Hematopoietic multipotent progenitor cell (in vitro differentiated cells): ENCODE measurements at regions not wholly inside any gene's neighbourhood (a gene's known extent, or its start where the extent isn't known, plus 50 kb on each side); places are given as distances from the start of the nearest gene placed in this dataset.
A peak's percentile ranks its signal among the peaks of the same experiment; 100 is the strongest.
"Not testable (repeated sequence)": the region's sequence is repeated elsewhere in the genome, so short reads cannot be mapped to it uniquely, and the experiment has no call there.

ENCODE experiments used
- DNase-seq, 3 donors: peaks; one replicate each; pipeline ENCODE4 v3.0.0-alpha.2; 2011 to 2015; ENCODE audit warnings: low read depth in 2 of 3, low spot score in 2 of 3

DNA sequence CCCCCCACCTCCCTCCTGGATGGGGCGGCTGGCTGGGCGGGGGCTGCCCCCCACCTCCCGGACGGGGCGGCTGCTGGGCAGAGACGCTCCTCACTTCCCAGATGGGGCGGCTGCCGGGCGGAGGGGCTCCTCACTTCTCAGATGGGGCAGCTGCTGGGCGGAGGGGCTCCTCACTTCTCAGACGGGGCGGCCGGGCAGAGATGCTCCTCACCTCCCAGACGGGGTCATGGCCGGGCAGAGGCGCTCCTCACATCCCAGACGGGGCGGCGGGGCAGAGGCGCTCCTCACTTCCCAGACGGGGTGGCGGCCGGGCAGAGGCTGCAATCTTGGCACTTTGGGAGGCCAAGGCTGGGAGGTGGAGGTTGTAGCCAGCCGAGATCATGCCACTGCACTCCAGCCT lies 280.8 kb downstream of the SOCS6 start:
- not testable (repeated sequence) for DNase-seq

- DNase-seq = no peak
Observed at GRCh38 chr18:70559446-70559845, 270.6 kb downstream of the SOCS6 start.

GRCh38 chr18:70558371-70558770 lies 269.5 kb downstream of the SOCS6 start:
- DNase-seq = no peak

GRCh38 chr18:70554854-70555445 lies 266.1 kb downstream of the SOCS6 start:
- no peak for DNase-seq

GRCh38 chr18:70553936-70554260 lies 265.1 kb downstream of the SOCS6 start:
- no peak for DNase-seq

DNA sequence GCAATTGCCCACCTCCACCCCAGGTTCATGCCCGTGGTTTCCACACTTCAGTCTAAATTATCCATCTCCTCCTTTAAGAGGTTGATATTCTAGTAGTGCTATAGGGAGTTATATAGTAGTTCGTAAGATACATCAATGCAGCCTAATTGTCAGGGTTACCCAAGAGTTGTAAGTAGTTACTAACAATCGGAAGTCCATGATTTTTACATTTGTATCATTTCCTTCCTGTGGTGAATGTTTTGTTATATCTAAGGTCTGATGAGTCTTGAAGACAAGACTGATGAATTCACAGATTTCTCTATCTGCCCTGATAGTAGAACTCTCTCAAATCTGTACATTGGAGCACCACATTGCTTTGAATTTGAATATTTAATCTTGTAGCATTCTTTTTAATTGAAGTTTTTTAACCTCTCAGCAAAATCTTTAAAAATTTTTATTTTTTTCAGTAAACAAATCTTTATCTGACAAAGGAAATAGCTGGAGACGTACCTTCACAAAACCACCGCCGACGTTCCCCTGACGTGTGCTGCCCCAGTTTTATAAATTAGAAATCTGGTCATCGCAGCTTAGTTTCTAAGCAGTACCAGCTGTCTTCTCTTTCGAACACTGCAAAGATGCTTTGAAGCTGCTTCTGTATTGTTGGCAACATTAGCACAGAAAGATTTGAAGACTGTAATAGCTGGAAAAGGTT lies 264.5 kb downstream of the SOCS6 start:
- DNase-seq = peak in 1 of 3 donors; percentile 7

DNA sequence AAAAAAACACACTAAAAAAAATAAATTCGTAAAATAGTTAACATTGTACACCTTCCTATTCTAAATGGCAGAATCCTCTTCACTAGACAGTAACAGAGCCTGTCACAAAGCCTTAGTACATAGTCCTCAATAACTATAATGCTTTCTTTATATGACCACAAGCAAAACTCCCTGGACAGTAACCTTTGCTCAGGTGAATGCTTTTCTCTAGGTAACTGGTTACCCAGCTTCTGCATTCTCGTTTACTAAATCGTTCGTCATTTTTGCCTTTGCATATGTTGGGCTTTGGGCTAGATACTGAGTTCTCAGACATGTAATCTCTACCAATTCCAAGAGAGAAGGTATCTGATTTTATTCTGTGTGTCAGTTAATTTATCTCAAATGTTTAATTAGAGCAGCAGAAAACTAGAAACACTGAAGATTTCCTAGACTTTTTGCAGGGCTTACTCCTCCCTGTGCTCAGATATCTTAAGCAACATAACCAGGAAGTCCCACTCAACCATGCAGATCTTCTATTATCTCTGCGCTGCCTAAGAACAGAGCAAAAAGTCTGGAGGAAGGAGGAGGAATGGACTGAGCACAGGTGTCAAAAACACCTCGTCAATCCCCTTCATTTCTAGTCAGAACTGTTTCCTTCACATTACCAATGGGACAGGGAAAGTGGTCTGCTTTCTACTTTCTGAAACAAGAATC lies 247.7 kb downstream of the SOCS6 start:
- no peak for DNase-seq

GRCh38 chr18:70535041-70535440 lies 246.2 kb downstream of the SOCS6 start:
- DNase-seq = no peak

DNA sequence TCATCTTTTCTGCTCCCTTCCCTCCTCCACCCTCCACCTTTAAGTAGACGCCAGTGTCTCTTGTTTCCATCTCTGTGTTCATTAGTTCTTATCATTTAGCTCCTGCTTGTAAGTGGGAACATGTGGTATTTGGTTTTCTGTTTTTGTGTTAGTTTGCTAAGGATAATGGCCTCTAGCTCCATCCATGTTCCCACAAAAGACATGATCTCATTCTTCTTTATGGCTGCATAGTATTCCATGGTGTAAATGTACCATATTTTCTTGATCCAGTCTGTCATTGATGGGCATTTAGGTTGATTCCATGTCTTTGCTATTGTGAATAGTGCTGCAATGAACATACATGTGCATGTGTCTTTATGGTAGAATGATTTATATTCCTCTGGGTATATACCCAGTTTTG lies 236.5 kb downstream of the SOCS6 start:
- DNase-seq = not testable (repeated sequence)

DNA sequence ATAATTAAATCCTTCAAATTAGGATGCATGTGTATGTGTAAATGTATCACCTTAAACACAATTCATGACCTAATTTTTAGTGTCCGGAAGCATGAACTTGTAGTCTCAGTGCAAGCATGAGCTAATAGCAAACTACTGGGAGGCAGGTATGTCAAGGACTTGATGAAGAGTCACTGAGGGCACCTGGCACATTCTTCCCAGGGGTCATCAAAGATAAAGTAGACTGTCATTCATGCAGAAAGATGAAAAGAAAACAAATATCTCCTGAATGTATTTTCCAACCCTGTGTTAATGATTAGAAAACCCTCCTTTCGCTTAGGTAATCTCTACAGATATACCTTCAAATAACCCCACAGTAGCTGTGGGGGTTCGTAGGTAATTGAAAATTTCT lies 234.9 kb downstream of the SOCS6 start:
- DNase-seq = no peak

DNA sequence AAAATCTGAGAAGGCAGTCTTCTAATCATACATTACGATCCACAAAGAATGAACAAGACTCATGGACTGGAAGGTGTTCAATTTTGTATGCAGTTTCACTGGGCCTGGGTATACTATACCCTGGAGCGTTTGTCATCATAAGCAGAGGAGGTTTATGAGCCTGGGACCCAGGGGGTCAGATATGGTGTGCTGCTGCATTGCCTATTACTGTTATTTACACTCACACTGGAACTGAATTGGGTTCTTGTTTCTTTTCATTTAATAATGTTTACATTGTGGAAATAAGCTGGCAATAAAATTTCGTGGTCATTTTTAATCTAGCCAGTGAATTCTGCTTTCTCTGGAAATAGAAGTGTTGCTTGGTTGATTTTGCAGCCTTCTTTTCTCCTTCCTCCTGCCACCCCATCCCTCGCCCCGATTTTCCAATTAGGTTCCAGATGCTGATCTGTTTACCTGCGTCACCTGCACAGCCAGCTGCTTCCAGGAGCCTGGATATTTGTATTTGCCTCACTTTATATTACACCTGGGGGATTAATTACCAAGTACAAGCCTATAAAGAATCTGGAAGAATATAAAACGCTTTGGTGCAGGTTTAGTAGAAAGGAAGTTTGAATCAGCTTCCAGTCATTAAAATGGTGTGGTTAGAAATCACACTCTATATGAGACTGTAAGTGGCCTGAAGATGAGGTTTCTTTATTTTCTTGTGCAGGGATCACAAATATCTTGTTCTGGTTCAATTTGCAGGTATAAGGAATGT lies 234.4 kb downstream of the SOCS6 start:
- DNase-seq = no peak

GRCh38 chr18:70522183-70522680 lies 233.4 kb downstream of the SOCS6 start:
- no peak for DNase-seq

GRCh38 chr18:70520867-70521266 lies 232.0 kb downstream of the SOCS6 start:
- DNase-seq = no peak

DNA sequence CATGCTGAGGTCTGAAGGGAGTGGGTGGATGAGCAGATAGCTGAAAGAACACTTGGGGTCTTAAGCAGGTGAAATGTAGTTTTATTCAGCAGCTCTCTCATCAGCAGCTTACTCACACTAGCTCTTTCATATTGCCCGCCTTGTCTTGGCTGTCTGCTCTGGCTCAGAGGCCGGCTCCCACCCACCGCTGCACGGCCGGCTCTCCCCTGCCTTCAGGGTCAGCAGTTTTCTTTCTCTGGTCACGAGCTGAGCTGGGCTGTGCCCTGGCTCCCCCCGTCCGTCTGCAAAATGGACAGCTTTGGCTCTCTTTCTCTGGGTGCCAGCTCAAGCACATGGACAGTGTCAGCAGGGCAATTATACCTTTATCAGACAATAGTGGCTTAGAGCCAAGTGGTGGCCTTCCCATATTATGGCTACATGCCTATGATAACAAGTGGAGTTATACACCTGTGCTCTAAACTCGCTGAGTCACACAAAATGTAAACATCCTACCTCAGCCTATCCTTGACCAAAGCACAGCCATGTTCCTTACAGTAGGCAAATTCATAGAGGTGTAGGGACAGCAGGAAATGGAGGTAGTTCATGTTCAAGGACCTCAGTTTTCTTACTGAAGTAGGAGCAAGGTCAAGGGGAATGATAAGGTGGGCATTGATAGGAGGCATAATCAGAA lies 224.8 kb downstream of the SOCS6 start:
- DNase-seq = no peak

DNA sequence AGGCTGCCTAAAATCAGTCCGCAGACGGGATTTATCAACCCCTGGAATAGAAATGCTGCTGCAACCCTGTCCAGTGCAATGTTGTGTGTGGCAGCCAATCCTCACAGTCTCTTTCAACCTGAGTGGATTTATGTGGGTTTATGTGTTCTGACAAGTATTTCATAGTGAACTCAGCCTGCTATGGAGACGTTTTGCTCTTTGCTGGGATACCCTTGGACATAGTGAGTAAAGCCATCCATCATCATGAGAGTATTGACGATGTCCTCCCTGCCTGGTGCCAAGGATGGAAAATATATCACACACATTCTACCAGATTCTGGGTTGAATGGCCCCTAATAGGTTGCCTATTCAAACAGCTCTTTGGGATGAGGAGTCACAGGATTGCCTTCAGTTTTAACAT lies 219.1 kb downstream of the SOCS6 start:
- DNase-seq = no peak

DNA sequence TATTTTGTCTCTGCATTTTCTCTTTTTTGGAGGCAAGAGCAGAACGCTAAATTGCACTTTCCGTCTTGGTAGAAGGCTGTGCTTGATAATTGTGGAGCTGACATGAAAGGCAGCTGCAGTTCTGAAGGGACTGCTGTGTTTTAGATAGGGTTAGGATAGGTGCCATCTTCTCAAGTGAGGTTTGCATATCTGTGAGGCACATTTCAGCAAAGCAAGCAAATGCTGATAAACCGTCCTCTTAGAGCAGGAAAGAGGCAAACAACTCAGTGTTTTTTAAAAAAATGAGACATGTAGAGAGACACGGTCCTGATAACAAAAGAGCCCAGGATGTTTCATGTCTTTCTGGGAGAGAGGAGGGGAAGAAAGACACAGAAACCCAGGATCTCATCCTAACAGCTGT lies 217.7 kb downstream of the SOCS6 start:
- no peak for DNase-seq

DNA sequence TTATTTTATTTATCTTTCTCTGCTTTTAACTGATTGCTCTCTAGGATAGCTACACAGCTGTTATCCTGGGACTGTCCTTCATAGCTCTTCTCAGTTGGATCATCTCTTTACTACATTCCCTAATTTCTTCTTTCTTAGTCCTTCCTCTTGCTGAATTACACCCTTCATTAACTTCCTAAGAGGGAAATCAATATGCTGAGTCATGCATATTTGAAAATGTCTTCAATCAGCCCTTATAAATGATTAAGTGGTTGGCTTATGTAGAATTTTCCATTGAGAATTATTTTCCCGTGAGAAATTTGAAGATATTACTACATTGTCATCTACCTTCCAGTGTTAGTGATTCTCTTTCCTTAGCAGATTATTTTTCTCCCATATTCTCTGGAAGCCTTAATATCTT lies 214.2 kb downstream of the SOCS6 start:
- no peak for DNase-seq

- no peak for DNase-seq
Observed at GRCh38 chr18:70501358-70501757, 212.5 kb downstream of the SOCS6 start.

GRCh38 chr18:70500748-70501147 lies 211.9 kb downstream of the SOCS6 start:
- DNase-seq = no peak

- DNase-seq = peak in 1 of 3 donors; percentile 14
Observed at GRCh38 chr18:70499218-70499691, 210.4 kb downstream of the SOCS6 start.
